HG03565 (cell line): ENCODE measurements at regions not wholly inside any gene's neighbourhood (a gene's known extent, or its start where the extent isn't known, plus 50 kb on each side); places are given as distances from the start of the nearest gene placed in this dataset.
"Not testable (repeated sequence)": the region's sequence is repeated elsewhere in the genome, so short reads cannot be mapped to it uniquely, and the experiment has no call there.

Experiments used
- ATAC-seq: cut with Tn5 transposase; IDR thresholded peaks from one replicate; pipeline ENCODE4 v1.9.1; 2021; ENCODE audit warnings: mild to moderate bottlenecking, moderate library complexity; ENCODE audit not compliant: unreplicated experiment

- no peak for ATAC-seq
Measured at GRCh38 chr5:3489239-3489843, 106.3 kb upstream of the IRX1 start.

GRCh38 chr5:3484836-3485235, 110.8 kb upstream of the IRX1 start:
- no peak for ATAC-seq

GRCh38 chr5:3481175-3481574, 114.5 kb upstream of the IRX1 start:
- ATAC-seq, result no peak

- ATAC-seq, result no peak
Measured at GRCh38 chr5:3475674-3476073, 120.0 kb upstream of the IRX1 start.

GRCh38 chr5:3466392-3466791, 129.2 kb upstream of the IRX1 start:
- no peak for ATAC-seq

GRCh38 chr5:3460416-3460815, 135.2 kb upstream of the IRX1 start:
- ATAC-seq, result no peak

- no peak for ATAC-seq
Measured at GRCh38 chr5:3456121-3456681, 139.4 kb upstream of the IRX1 start.

GRCh38 chr5:3454028-3454427, 141.6 kb upstream of the IRX1 start:
- not testable (repeated sequence) for ATAC-seq

GRCh38 chr5:3452622-3453021, 143.0 kb upstream of the IRX1 start:
- no peak for ATAC-seq

GRCh38 chr5:3451961-3452360, 143.7 kb upstream of the IRX1 start:
- no peak for ATAC-seq

- ATAC-seq, result no peak
Measured at GRCh38 chr5:3449481-3449880, 146.2 kb upstream of the IRX1 start.

GRCh38 chr5:3446410-3446809, 149.2 kb upstream of the IRX1 start:
- ATAC-seq, result no peak

GRCh38 chr5:3445517-3445916, 150.1 kb upstream of the IRX1 start:
- not testable (repeated sequence) for ATAC-seq

GRCh38 chr5:3432135-3432534, 163.5 kb upstream of the IRX1 start:
- ATAC-seq, result no peak

GRCh38 chr5:3430691-3431090, 164.9 kb upstream of the IRX1 start:
- ATAC-seq, result no peak

GRCh38 chr5:3429962-3430361, 165.7 kb upstream of the IRX1 start:
- ATAC-seq, result no peak

- no peak for ATAC-seq
Measured at GRCh38 chr5:3428334-3428733, 167.3 kb upstream of the IRX1 start.

- ATAC-seq, result no peak
Measured at GRCh38 chr5:3424946-3425345, 170.7 kb upstream of the IRX1 start.

GRCh38 chr5:3417376-3417943, 178.2 kb upstream of the IRX1 start:
- no peak for ATAC-seq

- no peak for ATAC-seq
Measured at GRCh38 chr5:3414371-3414770, 181.3 kb upstream of the IRX1 start.

- ATAC-seq, result no peak
Measured at GRCh38 chr5:3412146-3412545, 183.5 kb upstream of the IRX1 start.

GRCh38 chr5:3411363-3411762, 184.3 kb upstream of the IRX1 start:
- ATAC-seq, result no peak

GRCh38 chr5:3401635-3402034, 194.0 kb upstream of the IRX1 start:
- no peak for ATAC-seq
